ENCODE measurements at regions not wholly inside any gene's neighbourhood (a gene's known extent, or its start where the extent isn't known, plus 50 kb on each side); places are given as distances from the start of the nearest gene placed in this dataset.
"Not testable (repeated sequence)": the region's sequence is repeated elsewhere in the genome, so short reads cannot be mapped to it uniquely, and the experiment has no call there.

GRCh38 chr7:34337163-34337562, 320.9 kb upstream of the NPSR1 start:
- no peak for DNase-seq

- DNase-seq: no peak
Measured at GRCh38 chr7:34338961-34339526, 319.0 kb upstream of the NPSR1 start.

DNA sequence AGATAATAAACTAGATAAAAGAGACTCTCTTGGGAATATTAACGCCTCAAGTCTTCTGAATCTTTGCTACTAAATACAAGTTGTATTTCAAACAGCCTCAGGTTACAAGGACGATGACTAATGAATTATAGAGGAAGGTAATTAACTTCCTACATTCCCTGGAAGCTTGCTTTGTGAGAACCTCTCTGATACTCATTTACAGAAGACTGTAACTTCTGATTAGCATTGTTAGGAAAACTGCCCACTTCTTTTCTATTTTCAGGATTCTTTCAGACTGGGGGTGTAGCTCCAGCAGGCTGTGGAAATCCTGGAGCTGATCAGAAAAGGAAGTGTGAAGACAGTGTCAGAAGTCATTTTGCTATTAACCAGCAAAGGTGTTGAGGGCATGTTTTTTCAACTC, 316.7 kb upstream of the NPSR1 start:
- DNase-seq: no peak

GRCh38 chr7:34342387-34342786, 315.6 kb upstream of the NPSR1 start:
- DNase-seq: no peak

GRCh38 chr7:34343667-34344066, 314.4 kb upstream of the NPSR1 start:
- DNase-seq: no peak

GRCh38 chr7:34354011-34354410, 304.0 kb upstream of the NPSR1 start:
- DNase-seq: no peak

DNA sequence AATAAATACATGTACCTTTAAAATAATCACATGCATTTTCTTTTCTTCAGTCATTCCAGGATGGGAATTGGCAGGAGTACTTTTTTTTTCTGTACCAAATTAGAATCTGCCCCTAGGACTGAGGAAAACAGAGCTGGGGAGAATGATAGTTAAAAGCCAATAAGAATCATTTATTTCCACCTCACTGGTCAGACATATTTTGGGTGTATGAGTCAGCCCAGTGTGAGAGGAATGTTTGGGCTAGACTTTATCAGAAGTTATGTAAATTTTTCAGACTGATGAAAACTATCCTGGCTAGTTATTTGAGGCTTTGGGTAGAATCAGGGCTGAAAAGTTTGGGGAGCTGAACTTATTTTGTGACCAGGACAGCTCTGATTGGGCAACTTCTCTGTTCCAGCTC, 303.1 kb upstream of the NPSR1 start:
- no peak for DNase-seq

GRCh38 chr7:34357068-34357467, 300.9 kb upstream of the NPSR1 start:
- no peak for DNase-seq

DNA sequence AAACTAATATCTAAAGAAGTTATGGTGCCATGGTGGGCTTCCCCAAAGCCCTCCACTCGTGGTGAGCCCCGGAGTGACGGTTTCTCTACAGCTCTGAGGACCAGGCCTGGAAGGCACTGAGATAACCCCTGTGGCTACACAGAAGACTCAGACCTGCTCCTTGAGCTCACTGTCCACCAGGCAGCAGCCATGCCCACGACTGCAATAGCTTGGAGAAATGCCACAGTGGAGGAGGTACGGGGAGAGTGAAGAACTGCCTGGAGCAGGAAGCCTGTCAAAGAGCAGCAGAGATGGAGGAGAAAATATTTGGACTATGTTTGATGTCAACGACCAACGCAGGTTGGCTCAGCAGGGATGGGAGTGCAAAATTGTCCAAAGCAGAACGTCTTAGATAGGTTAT, 300.1 kb upstream of the NPSR1 start:
- no peak for DNase-seq

GRCh38 chr7:34358578-34358977, 299.4 kb upstream of the NPSR1 start:
- not testable (repeated sequence) for DNase-seq

DNA sequence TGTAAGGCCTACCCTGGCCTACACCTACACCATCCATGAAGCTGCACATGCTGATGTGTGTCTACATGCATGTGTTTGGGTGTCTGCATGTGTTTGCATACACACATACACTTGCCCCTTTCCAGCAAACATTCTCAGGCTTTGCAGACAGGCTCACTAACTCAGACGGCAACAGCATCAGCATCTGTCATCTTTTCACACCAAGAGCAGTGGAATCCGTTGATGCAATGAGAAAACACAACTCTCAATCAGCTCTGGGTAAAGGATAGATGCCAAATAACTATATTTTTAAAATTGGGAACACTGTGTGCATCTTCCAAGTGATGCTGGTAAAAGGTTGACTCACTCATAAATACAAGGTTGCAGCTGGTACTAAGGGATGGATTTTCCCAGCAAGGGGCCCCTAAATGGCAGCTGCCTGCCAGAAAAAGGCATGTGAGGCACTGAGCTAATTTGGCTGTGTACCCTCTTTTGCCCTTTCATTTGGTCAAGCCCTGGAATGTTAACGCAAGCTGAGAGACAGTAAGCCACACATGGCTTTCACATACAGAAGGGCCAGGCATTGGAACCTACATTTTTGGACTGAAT, 296.3 kb upstream of the NPSR1 start:
- DNase-seq: peak; percentile 9

- DNase-seq: no peak
Measured at GRCh38 chr7:34362621-34363020, 295.4 kb upstream of the NPSR1 start.

DNA sequence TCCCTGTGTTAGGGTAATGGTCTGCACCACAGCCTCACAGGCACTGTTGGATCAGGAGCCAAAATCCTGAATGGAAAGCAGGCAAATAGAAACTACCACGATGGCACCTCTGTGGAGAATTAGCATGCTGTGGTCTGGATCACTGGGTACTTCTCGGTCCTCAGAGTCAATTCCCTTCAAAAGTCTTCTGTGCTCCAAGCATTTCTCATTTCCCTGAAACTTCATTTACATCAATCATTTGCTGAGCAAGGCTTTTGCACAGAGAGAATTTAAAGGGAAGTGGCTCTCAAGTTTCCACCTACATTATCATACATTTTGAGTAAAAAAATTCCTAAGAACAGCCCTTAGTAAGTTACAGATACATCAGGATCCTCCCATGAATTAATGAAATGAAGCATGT, 293.9 kb upstream of the NPSR1 start:
- DNase-seq: no peak

DNA sequence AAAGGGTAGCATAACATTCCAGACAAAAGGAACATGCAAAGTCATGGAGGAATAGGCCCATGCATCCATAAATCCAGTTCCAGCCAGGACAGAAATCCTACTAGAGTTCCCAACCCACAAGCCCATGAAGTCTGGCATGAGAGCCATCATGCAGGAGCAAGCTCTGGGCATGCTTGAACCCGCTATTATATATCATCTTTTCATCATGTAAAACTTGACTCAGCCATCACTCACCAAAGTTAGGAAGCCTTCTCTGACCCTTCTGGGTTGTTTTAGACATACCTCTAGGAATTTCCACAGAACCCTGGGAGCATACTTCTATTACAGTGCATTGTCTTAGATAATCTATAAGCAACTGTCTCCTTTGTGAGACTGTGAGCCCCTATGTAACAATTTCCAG, 293.0 kb upstream of the NPSR1 start:
- no peak for DNase-seq

- DNase-seq: no peak
Measured at GRCh38 chr7:34365611-34366010, 292.4 kb upstream of the NPSR1 start.

GRCh38 chr7:34371922-34372321, 286.1 kb upstream of the NPSR1 start:
- no peak for DNase-seq

DNA sequence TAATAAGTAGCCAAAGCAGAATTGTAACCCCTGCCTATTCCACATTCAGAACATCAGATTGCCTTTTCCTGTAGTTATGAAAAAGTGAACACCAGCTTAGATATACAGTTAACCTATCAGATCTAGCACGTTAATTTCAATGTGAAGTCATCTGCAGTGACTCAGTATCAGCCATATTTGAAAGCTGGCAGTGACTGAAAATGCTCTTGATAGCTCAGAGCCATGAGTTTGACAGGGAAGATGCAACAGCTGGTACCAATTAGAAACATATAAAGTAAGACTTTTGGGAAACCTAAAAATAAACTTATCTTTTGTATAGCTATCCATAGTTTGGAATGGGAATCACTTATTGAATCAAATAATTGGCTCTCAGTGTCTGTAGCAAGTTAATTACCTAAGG, 284.1 kb upstream of the NPSR1 start:
- DNase-seq: no peak

- DNase-seq: no peak
Measured at GRCh38 chr7:34382166-34382893, 275.7 kb upstream of the NPSR1 start.

GRCh38 chr7:34385384-34385783, 272.6 kb upstream of the NPSR1 start:
- no peak for DNase-seq

DNA sequence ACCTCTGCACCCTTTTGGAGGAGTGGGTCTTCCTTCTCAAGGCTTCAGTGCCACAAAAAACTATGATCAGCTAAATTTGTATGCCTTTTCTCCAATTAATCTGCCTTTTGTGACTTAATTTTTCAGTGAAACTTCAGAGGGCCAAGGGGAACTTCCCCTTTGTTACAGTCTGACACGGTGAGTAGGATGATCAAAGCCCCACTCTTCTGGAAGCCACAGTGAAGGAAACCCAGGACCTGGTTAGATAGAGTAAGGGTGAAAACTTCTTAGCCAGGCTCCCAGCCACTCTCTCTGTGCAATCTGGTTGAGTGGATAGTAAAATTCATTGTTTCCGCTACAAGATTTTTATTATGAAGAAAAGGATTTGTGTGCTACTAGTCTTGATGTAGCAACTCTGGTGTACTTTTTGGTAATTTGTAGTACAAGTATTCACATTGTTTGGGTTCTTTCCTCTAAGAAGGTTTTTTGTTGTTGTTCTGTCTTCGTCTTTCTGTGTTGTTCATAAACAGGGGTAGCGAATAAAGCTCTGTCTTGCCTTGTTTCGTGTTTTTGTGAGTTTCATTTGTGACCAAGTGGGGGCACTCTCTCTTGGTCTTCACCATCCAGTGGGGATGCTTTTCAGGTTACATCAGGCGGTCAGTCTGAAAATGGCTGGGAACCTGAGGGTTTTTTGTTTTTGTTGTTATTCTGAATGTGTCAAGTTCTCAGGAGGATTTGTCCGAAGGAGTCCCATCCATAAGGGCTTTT, 268.5 kb upstream of the NPSR1 start:
- no peak for DNase-seq

DNA sequence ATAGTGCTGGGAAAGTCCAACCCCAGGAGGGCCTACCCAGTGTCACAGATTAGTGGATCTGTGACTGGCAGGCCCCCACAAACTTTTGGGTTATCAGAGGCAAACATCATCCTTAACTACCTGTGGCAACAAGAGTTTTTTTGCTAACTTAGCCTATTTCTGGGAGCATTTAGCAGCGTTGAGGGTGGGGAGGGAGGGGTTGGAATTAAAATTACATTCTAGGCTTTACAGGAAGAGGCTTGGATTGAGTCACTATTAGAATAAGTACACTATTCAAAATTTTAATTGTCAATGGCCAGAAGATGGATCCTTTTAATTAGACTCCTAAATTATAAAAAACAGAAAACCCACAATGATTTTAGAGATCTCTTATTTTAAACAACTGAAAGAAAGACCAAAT, 267.9 kb upstream of the NPSR1 start:
- DNase-seq: no peak

DNA sequence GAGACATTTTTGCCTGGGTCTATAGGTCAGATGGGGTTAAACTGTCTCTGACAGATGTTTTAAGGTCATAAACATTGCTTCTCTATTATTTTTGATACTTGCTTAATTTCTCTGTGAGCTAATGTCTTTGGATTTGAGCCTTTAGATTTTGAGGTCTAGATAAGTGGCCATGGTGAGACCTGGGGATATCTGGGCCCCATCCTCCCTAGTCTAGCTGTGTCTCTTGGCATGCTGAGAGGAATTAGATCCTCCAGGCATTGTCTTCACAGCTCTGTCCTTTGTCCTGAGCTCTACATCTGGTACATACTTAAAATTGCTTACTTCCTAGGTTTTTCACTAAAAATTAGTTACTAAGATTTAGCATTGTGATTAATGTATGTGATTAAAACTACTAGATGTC, 265.0 kb upstream of the NPSR1 start:
- no peak for DNase-seq

DNA sequence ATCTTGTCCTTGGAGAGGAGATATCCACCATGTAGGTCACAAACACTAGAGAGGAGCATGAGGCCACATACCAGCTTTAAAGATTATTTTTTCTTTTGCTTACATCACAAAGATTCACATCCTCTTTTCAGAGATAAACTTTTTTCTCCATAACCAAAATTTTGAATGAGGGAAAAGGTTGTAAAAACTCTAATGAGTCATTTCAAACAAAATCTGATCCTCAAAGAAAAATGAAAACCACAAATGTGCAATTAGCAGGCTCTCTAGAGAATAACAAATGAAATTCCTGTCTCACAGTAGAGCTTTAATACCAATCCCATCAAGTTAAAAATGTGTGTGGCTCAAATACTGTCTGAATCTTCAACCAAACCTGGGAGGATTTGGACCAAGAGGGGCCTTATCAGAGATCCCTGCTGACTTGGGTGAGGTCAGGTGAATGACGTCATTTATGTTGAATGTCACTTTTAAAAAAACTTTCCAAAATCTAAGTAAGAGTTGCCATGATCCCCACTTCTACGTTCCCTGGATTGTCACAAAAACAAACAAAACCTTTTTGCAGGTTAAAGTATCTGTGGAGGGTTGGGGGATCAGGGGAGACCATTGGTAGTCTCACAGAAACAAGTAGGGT, 261.5 kb upstream of the NPSR1 start:
- no peak for DNase-seq
